ENCODE measurements at regions not wholly inside any gene's neighbourhood (a gene's known extent, or its start where the extent isn't known, plus 50 kb on each side); places are given as distances from the start of the nearest gene placed in this dataset.

GRCh38 chr11:97123237-97123636, 733.4 kb downstream of the JRKL start:
- no peak for DNase-seq (ENCODE audit: low spot score)
- no peaks in the 10 kb centered on the region for H3K27me3 Mint-ChIP-seq (ENCODE audit: low read depth)
- no peaks in the 10 kb centered on the region for H3K36me3 Mint-ChIP-seq (ENCODE audit: low read depth)

DNA sequence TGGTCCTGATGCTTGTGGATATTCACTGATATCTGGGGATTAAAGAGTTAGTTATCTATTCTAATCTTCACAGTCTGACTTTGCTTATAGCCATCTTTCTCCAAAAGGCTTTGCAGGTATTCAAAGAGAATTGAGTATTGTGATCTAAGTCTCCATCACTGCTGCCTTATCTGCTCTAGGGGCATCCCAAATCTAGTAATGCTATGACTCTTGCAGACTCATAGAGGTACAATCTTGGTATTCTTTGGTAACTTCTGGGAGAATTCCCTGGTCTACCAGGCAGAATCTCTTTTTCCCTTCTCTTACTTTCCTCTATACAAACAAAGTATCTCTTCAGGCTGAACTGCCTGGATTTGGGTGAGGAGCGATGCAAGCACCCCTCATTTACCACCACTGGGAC, 746.3 kb downstream of the JRKL start:
- no peak overlapping the region for H3K4me3 Mint-ChIP-seq
- peaks cover 21% of the 10 kb centered on the region for H3K9me3 Mint-ChIP-seq
- no peak overlapping the region for H3K27ac Mint-ChIP-seq

More at GRCh38 chr11:97123237-97123636, 733.4 kb downstream of the JRKL start:
- Mint-ChIP-seq H3K4me1 (ENCODE audit: low read depth) (no peaks in the 10 kb centered on the region), H3K27ac (no peak overlapping the region), H3K9me3 (peaks cover 7% of the 10 kb centered on the region), H3K4me3 (no peak overlapping the region)

GRCh38 chr11:97140885-97141494, 751.2 kb downstream of the JRKL start:
- Mint-ChIP-seq H3K4me1 (ENCODE audit: low read depth) (no peaks in the 10 kb centered on the region), H3K9me3 (peaks cover 18% of the 10 kb centered on the region), H3K27ac (no peak overlapping the region), H3K4me3 (no peak overlapping the region), H3K27me3 (ENCODE audit: low read depth) (no peaks in the 10 kb centered on the region), H3K36me3 (ENCODE audit: low read depth) (no peaks in the 10 kb centered on the region)
- no peak for DNase-seq (ENCODE audit: low spot score)

More for the DNA sequence above, 746.3 kb downstream of the JRKL start:
- Mint-ChIP-seq H3K4me1 (ENCODE audit: low read depth) (no peaks in the 10 kb centered on the region), H3K36me3 (ENCODE audit: low read depth) (no peaks in the 10 kb centered on the region), H3K27me3 (ENCODE audit: low read depth) (no peaks in the 10 kb centered on the region)
- no peak for DNase-seq (ENCODE audit: low spot score)

- no peak overlapping the region for H3K27ac Mint-ChIP-seq
- H3K36me3 Mint-ChIP-seq (ENCODE audit: low read depth): no peaks in the 10 kb centered on the region
- H3K4me1 Mint-ChIP-seq (ENCODE audit: low read depth): no peaks in the 10 kb centered on the region
- peaks cover 25% of the 10 kb centered on the region for H3K9me3 Mint-ChIP-seq
- no peaks in the 10 kb centered on the region for H3K27me3 Mint-ChIP-seq (ENCODE audit: low read depth)
- H3K4me3 Mint-ChIP-seq: no peak overlapping the region
- DNase-seq (ENCODE audit: low spot score): no peak
Observed at GRCh38 chr11:97143463-97143862, 753.6 kb downstream of the JRKL start.

DNA sequence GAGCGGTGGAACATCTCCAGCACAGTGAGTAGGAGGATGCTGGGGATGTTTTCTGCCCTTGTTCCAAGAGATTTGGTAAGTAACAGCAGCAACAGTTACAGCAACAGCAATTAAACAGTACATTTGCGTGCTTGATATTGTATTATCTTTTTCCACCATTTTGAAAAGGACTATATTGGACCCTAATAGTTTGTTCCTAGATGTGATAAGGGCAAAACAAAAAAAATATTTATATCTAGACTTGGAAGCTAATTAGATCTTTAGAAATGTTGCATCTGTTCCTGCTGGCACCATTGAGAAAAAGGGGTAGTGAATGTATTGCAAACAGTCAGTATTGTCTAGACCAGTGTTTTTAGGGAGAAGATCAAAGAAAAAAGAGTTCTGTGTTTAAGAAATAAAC, 759.9 kb downstream of the JRKL start:
- no peak for DNase-seq (ENCODE audit: low spot score)
- no peak overlapping the region for H3K4me3 Mint-ChIP-seq
- no peaks in the 10 kb centered on the region for H3K27me3 Mint-ChIP-seq (ENCODE audit: low read depth)
- H3K9me3 Mint-ChIP-seq: peaks cover 6% of the 10 kb centered on the region
- no peak overlapping the region for H3K27ac Mint-ChIP-seq
- H3K4me1 Mint-ChIP-seq (ENCODE audit: low read depth): no peaks in the 10 kb centered on the region
- no peaks in the 10 kb centered on the region for H3K36me3 Mint-ChIP-seq (ENCODE audit: low read depth)

- Mint-ChIP-seq H3K36me3 (ENCODE audit: low read depth) (no peaks in the 10 kb centered on the region), H3K27ac (no peak overlapping the region), H3K27me3 (ENCODE audit: low read depth) (no peaks in the 10 kb centered on the region), H3K4me1 (ENCODE audit: low read depth) (no peaks in the 10 kb centered on the region), H3K4me3 (no peak overlapping the region), H3K9me3 (peaks cover 8% of the 10 kb centered on the region)
- DNase-seq (ENCODE audit: low spot score): no peak
Observed at GRCh38 chr11:97157221-97157740, 767.5 kb downstream of the JRKL start.

DNA sequence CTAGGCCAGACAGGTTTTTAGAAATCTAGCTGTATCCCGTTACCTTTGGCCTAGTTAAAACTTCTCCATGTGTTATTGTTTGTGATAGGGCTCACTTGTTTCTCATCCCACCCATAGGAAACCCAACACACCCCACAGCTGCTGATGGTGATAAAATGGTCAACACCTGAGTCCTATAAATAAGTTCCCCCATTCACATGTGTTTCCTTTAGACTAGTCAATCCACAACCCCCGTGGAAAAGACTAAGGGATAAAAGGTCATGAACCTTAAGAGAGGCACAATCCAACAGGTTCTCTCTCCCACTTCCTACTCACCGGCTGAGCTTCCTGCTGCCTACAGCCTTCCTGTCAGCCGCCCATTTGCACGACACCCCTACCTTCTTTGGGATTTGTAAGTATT, 768.4 kb downstream of the JRKL start:
- Mint-ChIP-seq H3K27ac (no peak overlapping the region), H3K4me1 (ENCODE audit: low read depth) (no peaks in the 10 kb centered on the region), H3K27me3 (ENCODE audit: low read depth) (no peaks in the 10 kb centered on the region), H3K36me3 (ENCODE audit: low read depth) (no peaks in the 10 kb centered on the region), H3K9me3 (peaks cover 8% of the 10 kb centered on the region), H3K4me3 (no peak overlapping the region)
- DNase-seq (ENCODE audit: low spot score): no peak

DNA sequence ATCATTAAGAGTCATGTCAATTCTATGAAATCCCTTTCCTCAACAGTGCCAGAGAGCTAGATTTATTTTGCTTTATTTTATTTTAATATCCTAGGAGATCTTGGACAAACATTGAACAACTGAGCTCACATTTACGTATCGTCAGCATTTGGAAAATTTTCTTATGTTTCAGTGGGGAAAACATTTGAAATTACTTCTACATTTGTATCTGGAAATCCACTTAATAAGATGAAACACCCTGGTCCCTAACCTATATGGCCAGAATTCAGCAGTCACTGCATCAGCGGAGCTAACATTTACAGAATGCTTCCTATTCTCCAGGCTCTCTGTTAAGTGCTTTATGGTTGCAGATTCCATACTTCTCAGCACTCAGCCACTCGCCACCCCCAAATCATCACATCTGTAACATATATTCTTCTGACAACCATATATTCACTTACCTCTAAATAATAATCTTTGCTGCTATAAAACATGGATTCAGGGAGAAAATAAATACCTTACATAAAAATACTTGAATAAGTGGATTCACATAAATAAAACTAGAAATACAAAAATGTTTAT, 773.9 kb downstream of the JRKL start:
- Mint-ChIP-seq H3K36me3 (ENCODE audit: low read depth) (no peaks in the 10 kb centered on the region), H3K4me1 (ENCODE audit: low read depth) (no peaks in the 10 kb centered on the region), H3K27me3 (ENCODE audit: low read depth) (no peaks in the 10 kb centered on the region), H3K9me3 (peaks cover 4% of the 10 kb centered on the region), H3K27ac (no peak overlapping the region), H3K4me3 (no peak overlapping the region)
- DNase-seq (ENCODE audit: low spot score): no peak

GRCh38 chr11:97201743-97202612, 812.2 kb downstream of the JRKL start:
- H3K36me3 Mint-ChIP-seq (ENCODE audit: low read depth): no peaks in the 10 kb centered on the region
- no peak for DNase-seq (ENCODE audit: low spot score)
- no peaks in the 10 kb centered on the region for H3K4me1 Mint-ChIP-seq (ENCODE audit: low read depth)
- H3K9me3 Mint-ChIP-seq: peaks cover 18% of the 10 kb centered on the region
- no peak overlapping the region for H3K27ac Mint-ChIP-seq
- no peak overlapping the region for H3K4me3 Mint-ChIP-seq
- no peaks in the 10 kb centered on the region for H3K27me3 Mint-ChIP-seq (ENCODE audit: low read depth)

GRCh38 chr11:97202613-97203292, 812.9 kb downstream of the JRKL start:
- Mint-ChIP-seq H3K4me3 (no peak overlapping the region), H3K27me3 (ENCODE audit: low read depth) (no peaks in the 10 kb centered on the region), H3K9me3 (peaks cover 12% of the 10 kb centered on the region), H3K36me3 (ENCODE audit: low read depth) (no peaks in the 10 kb centered on the region), H3K27ac (no peak overlapping the region), H3K4me1 (ENCODE audit: low read depth) (no peaks in the 10 kb centered on the region)
- no peak for DNase-seq (ENCODE audit: low spot score)

- no peaks in the 10 kb centered on the region for H3K4me1 Mint-ChIP-seq (ENCODE audit: low read depth)
- H3K9me3 Mint-ChIP-seq: peaks cover 4% of the 10 kb centered on the region
- no peak for DNase-seq (ENCODE audit: low spot score)
- no peaks in the 10 kb centered on the region for H3K27me3 Mint-ChIP-seq (ENCODE audit: low read depth)
- H3K36me3 Mint-ChIP-seq (ENCODE audit: low read depth): no peaks in the 10 kb centered on the region
- H3K4me3 Mint-ChIP-seq: no peak overlapping the region
- no peak overlapping the region for H3K27ac Mint-ChIP-seq
Observed at GRCh38 chr11:97218011-97218410, 828.2 kb downstream of the JRKL start.

- no peaks in the 10 kb centered on the region for H3K36me3 Mint-ChIP-seq (ENCODE audit: low read depth)
- H3K27ac Mint-ChIP-seq: no peak overlapping the region
- H3K27me3 Mint-ChIP-seq (ENCODE audit: low read depth): no peaks in the 10 kb centered on the region
- no peak overlapping the region for H3K4me3 Mint-ChIP-seq
- no peak for DNase-seq (ENCODE audit: low spot score)
- no peaks in the 10 kb centered on the region for H3K9me3 Mint-ChIP-seq
- no peaks in the 10 kb centered on the region for H3K4me1 Mint-ChIP-seq (ENCODE audit: low read depth)
Observed at GRCh38 chr11:97223647-97224046, 833.8 kb downstream of the JRKL start.

- Mint-ChIP-seq H3K4me3 (no peak overlapping the region), H3K27ac (no peak overlapping the region), H3K27me3 (ENCODE audit: low read depth) (no peaks in the 10 kb centered on the region), H3K36me3 (ENCODE audit: low read depth) (no peaks in the 10 kb centered on the region), H3K4me1 (ENCODE audit: low read depth) (no peaks in the 10 kb centered on the region), H3K9me3 (peaks cover 3% of the 10 kb centered on the region)
- no peak for DNase-seq (ENCODE audit: low spot score)
Observed at GRCh38 chr11:97224396-97224795, 834.6 kb downstream of the JRKL start.

DNA sequence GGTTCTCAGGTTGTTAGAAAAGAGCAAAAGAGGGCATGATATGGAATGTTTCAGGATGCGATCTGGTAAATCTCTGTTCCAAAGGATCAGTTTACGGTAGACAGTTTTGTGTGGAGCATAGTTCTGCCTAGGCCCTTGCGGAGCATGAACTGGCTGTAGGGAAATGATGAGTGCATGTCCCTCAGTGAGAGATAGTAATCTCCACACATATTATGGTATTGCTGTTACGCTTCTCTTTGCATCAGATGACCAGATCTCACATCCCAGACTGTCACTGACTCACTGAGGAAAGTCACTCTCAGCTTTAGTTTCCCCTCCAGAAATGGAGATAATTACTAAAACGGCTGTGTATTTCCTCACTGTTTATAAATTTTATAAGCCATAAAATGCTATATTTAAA, 836.0 kb downstream of the JRKL start:
- DNase-seq (ENCODE audit: low spot score): no peak
- no peak overlapping the region for H3K4me3 Mint-ChIP-seq
- H3K27me3 Mint-ChIP-seq (ENCODE audit: low read depth): no peaks in the 10 kb centered on the region
- H3K36me3 Mint-ChIP-seq (ENCODE audit: low read depth): no peaks in the 10 kb centered on the region
- H3K9me3 Mint-ChIP-seq: peaks cover 8% of the 10 kb centered on the region
- H3K4me1 Mint-ChIP-seq (ENCODE audit: low read depth): no peaks in the 10 kb centered on the region
- no peak overlapping the region for H3K27ac Mint-ChIP-seq

All from T-helper 2 cell treated with Interferon-gamma antibody and Interleukin-4, amounts not matched to agents 5 μg/mL and 100 μg/mL, for 36 hours (primary cell).